ENCODE measurements at regions not wholly inside any gene's neighbourhood (a gene's known extent, or its start where the extent isn't known, plus 50 kb on each side); places are given as distances from the start of the nearest gene placed in this dataset.

DNA sequence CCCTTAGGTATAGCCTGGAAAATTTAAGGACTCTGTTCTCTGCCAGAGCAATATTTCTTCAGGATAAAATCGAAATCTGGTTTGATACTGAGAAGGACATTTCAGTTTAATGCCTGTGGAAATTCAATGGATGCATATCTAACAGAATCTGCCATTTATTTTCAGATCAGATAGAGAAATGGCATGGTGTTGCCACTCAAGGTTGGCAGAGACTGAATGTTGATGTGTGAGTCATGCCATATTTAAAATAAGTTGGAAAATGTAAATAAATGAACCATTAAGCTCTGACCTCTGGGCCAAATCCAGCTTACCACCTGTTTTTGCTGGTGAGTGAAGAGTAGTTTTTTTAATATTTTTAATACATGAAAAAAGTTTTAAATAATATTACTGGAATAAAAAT is 594.6 kb downstream of the DOK5 start:
- Histone ChIP-seq H3K27me3 (ENCODE audit: insufficient read depth, low read length, poor library complexity, severe bottlenecking) (no peaks in the 10 kb centered on the region), H2AFZ (ENCODE audit: low read length) (no peak overlapping the region), H3K36me3 (ENCODE audit: insufficient read depth, low read length) (no peaks in the 10 kb centered on the region), H3K9ac (ENCODE audit: low read depth, low read length, poor library complexity, severe bottlenecking) (no peak overlapping the region), H3K4me3 (ENCODE audit: low read length, poor library complexity, severe bottlenecking) (no peak overlapping the region), H3K79me2 (ENCODE audit: insufficient read depth, low read length) (no peaks in the 10 kb centered on the region), H3K9me3 (ENCODE audit: insufficient read depth, low read depth, low read length) (no peaks in the 10 kb centered on the region; the same call in 1 of the 2 replicates), H3F3A (ENCODE audit: low read depth) (no peaks in the 10 kb centered on the region), H3K9me2 (replicated peaks; ENCODE audit: low read depth, low read length) (no peaks in the 10 kb centered on the region), H3K4me2 (ENCODE audit: low read depth, low read length, poor library complexity, severe bottlenecking) (no peak overlapping the region), H3K4me1 (ENCODE audit: insufficient read depth, low read length, poor library complexity, severe bottlenecking) (no peaks in the 10 kb centered on the region), H4K20me1 (ENCODE audit: insufficient read depth, low read length, poor library complexity, severe bottlenecking) (no peaks in the 10 kb centered on the region)
- TF ChIP-seq, protein P1, sequence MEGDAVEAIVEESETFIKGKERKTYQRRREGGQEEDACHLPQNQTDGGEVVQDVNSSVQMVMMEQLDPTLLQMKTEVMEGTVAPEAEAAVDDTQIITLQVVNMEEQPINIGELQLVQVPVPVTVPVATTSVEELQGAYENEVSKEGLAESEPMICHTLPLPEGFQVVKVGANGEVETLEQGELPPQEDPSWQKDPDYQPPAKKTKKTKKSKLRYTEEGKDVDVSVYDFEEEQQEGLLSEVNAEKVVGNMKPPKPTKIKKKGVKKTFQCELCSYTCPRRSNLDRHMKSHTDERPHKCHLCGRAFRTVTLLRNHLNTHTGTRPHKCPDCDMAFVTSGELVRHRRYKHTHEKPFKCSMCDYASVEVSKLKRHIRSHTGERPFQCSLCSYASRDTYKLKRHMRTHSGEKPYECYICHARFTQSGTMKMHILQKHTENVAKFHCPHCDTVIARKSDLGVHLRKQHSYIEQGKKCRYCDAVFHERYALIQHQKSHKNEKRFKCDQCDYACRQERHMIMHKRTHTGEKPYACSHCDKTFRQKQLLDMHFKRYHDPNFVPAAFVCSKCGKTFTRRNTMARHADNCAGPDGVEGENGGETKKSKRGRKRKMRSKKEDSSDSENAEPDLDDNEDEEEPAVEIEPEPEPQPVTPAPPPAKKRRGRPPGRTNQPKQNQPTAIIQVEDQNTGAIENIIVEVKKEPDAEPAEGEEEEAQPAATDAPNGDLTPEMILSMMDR (conservative IDR thresholded peaks at IDR 0.05; ENCODE audit: low read length), result no peak
- TF ChIP-seq EZH2phosphoT487 (IDR thresholded peaks at IDR 0.05; ENCODE audit: borderline replicate concordance), result no peak

DNA sequence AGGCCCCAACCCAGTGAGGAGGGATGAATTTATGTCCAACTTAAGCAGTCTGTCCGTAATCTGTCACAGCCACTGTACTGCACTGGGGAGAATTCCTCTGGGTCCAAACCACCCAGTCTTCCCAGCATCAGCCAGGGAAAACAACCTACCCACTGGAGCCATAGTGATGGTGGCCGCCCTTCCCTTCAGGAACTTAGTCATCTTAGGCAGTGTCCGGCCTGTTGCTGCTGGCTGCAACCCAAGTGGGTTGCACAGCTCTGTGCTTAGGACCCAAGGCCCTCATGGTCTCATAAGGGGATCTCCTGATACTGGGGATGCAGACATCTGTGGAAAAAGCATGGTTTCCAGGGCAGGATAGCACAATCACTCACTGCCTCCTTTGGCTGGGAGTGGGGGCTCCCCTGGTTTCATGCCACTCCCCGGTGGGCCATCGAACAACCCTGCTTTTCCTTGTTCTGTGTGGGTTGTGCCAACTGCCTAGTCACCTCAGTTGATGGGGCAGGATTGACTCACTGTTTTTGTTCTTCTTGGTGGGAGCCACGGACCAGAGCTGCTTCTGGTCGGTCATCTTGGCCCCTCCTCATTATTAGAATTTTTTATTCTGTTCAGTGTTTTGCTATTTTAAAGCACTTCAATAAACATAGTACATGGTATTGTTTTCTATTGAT is 591.9 kb downstream of the DOK5 start:
- Histone ChIP-seq H3K36me3 (ENCODE audit: insufficient read depth, low read length) (no peaks in the 10 kb centered on the region), H3K4me3 (ENCODE audit: low read length, poor library complexity, severe bottlenecking) (no peak overlapping the region), H4K20me1 (ENCODE audit: insufficient read depth, low read length, poor library complexity, severe bottlenecking) (no peaks in the 10 kb centered on the region), H3K9me3 (ENCODE audit: insufficient read depth, low read depth, low read length) (no peaks in the 10 kb centered on the region; the same call in 1 of the 2 replicates), H3K79me2 (ENCODE audit: insufficient read depth, low read length) (no peaks in the 10 kb centered on the region), H3K4me2 (ENCODE audit: low read depth, low read length, poor library complexity, severe bottlenecking) (no peak overlapping the region), H3K27me3 (ENCODE audit: insufficient read depth, low read length, poor library complexity, severe bottlenecking) (no peaks in the 10 kb centered on the region), H2AFZ (ENCODE audit: low read length) (no peak overlapping the region), H3F3A (ENCODE audit: low read depth) (no peaks in the 10 kb centered on the region), H3K4me1 (ENCODE audit: insufficient read depth, low read length, poor library complexity, severe bottlenecking) (no peaks in the 10 kb centered on the region), H3K9me2 (replicated peaks; ENCODE audit: low read depth, low read length) (no peaks in the 10 kb centered on the region), H3K9ac (ENCODE audit: low read depth, low read length, poor library complexity, severe bottlenecking) (no peak overlapping the region)
- TF ChIP-seq, protein P1 (conservative IDR thresholded peaks at IDR 0.05; ENCODE audit: low read length), result no peak
- TF ChIP-seq EZH2phosphoT487 (IDR thresholded peaks at IDR 0.05; ENCODE audit: borderline replicate concordance), result no peak

DNA sequence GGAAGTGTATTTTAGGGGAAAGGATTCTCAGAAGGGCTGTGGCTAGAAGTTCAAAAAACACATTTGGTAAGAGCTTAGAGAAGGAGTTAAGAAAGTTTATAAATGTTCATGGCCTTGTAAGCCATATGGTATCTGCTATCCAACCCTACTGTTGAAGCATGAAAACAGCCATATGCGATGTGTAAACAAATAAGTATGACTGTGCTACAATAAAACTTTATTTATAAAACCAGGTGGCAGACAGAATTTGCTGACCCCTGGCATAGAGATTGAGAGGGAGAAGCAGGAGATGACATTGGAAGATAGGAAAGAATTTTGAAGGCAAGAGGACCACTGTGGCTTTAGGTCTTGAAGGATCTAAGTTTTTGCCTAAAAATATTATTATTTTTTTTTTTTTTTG is 583.5 kb downstream of the DOK5 start:
- Histone ChIP-seq H3K36me3 (ENCODE audit: insufficient read depth, low read length) (no peaks in the 10 kb centered on the region), H4K20me1 (ENCODE audit: insufficient read depth, low read length, poor library complexity, severe bottlenecking) (no peaks in the 10 kb centered on the region), H3K4me1 (ENCODE audit: insufficient read depth, low read length, poor library complexity, severe bottlenecking) (no peaks in the 10 kb centered on the region), H3K27me3 (ENCODE audit: insufficient read depth, low read length, poor library complexity, severe bottlenecking) (no peaks in the 10 kb centered on the region), H3K9ac (ENCODE audit: low read depth, low read length, poor library complexity, severe bottlenecking) (no peak overlapping the region), H3K9me2 (replicated peaks; ENCODE audit: low read depth, low read length) (no peaks in the 10 kb centered on the region), H3K9me3 (ENCODE audit: insufficient read depth, low read depth, low read length) (no peaks in the 10 kb centered on the region), H3K4me3 (ENCODE audit: low read length, poor library complexity, severe bottlenecking) (no peak overlapping the region), H3K79me2 (ENCODE audit: insufficient read depth, low read length) (no peaks in the 10 kb centered on the region), H3K4me2 (ENCODE audit: low read depth, low read length, poor library complexity, severe bottlenecking) (no peak overlapping the region), H3F3A (ENCODE audit: low read depth) (no peaks in the 10 kb centered on the region), H2AFZ (ENCODE audit: low read length) (no peak overlapping the region)
- TF ChIP-seq EZH2phosphoT487 (IDR thresholded peaks at IDR 0.05; ENCODE audit: borderline replicate concordance), result no peak
- TF ChIP-seq, protein P1 (conservative IDR thresholded peaks at IDR 0.05; ENCODE audit: low read length), result no peak
